ENCODE measurements at regions not wholly inside any gene's neighbourhood (a gene's known extent, or its start where the extent isn't known, plus 50 kb on each side); places are given as distances from the start of the nearest gene placed in this dataset.

- Histone ChIP-seq H3K27ac (ENCODE audit: insufficient read depth, low read length, poor library complexity, severe bottlenecking) (no peak overlapping the region), H3K4me3 (ENCODE audit: low read depth, low read length) (no peak overlapping the region), H3K36me3 (ENCODE audit: control insufficient read depth, insufficient read depth, low read length) (no peaks in the 10 kb centered on the region), H3K9me3 (ENCODE audit: control insufficient read depth in 2 of 2, low read length in 2 of 2) (no peaks in the 10 kb centered on the region), H3K27me3 (ENCODE audit: control insufficient read depth, insufficient read depth, low read length) (no peaks in the 10 kb centered on the region), H3K4me1 (ENCODE audit: control insufficient read depth, insufficient read depth, low read length, poor library complexity, severe bottlenecking) (no peaks in the 10 kb centered on the region)
- H3K36me3 Mint-ChIP-seq, result peaks cover 5% of the 10 kb centered on the region
- peaks cover 0 to 5% (median 0%) of the 10 kb centered on the region in 7 donors for H3K9me3 Mint-ChIP-seq
- peaks cover 5% of the 10 kb centered on the region for H3K27me3 Mint-ChIP-seq
- H3K4me3 Mint-ChIP-seq, result no peak overlapping the region
- DNase-seq (no peak), ATAC-seq (ENCODE audit: low read depth in 2 of 2) (no peak)
- no peak overlapping the region for H3K27ac Mint-ChIP-seq
- no peaks in the 10 kb centered on the region for H3K4me1 Mint-ChIP-seq
These were observed 535.0 kb upstream of the ARID1B start for GRCh38 chr6:156242206-156242605.

- Mint-ChIP-seq H3K36me3 (no peaks in the 10 kb centered on the region), H3K4me3 (no peak overlapping the region), H3K9me3 (peaks cover 0 to 12% (median 1%) of the 10 kb centered on the region in 7 donors), H3K4me1 (no peaks in the 10 kb centered on the region), H3K27ac (no peak overlapping the region), H3K27me3 (peaks cover 8% of the 10 kb centered on the region)
- Histone ChIP-seq H3K27ac (ENCODE audit: insufficient read depth, low read length, poor library complexity, severe bottlenecking) (no peak overlapping the region), H3K36me3 (ENCODE audit: control insufficient read depth, insufficient read depth, low read length) (no peaks in the 10 kb centered on the region), H3K27me3 (ENCODE audit: control insufficient read depth, insufficient read depth, low read length) (no peaks in the 10 kb centered on the region), H3K4me3 (ENCODE audit: low read depth, low read length) (no peak overlapping the region), H3K4me1 (ENCODE audit: control insufficient read depth, insufficient read depth, low read length, poor library complexity, severe bottlenecking) (no peaks in the 10 kb centered on the region), H3K9me3 (ENCODE audit: control insufficient read depth in 2 of 2, low read length in 2 of 2) (no peaks in the 10 kb centered on the region)
- ATAC-seq (ENCODE audit: low read depth in 2 of 2) (no peak), DNase-seq (no peak)
These were observed 546.0 kb upstream of the ARID1B start for GRCh38 chr6:156231026-156231765.

- Histone ChIP-seq H3K9me3 (ENCODE audit: control insufficient read depth in 2 of 2, low read length in 2 of 2) (peaks cover 0 to 3% of the 10 kb centered on the region in 2 experiments), H3K4me3 (ENCODE audit: low read depth, low read length) (no peak overlapping the region), H3K27ac (ENCODE audit: insufficient read depth, low read length, poor library complexity, severe bottlenecking) (no peak overlapping the region), H3K36me3 (ENCODE audit: control insufficient read depth, insufficient read depth, low read length) (no peaks in the 10 kb centered on the region), H3K27me3 (ENCODE audit: control insufficient read depth, insufficient read depth, low read length) (no peaks in the 10 kb centered on the region), H3K4me1 (ENCODE audit: control insufficient read depth, insufficient read depth, low read length, poor library complexity, severe bottlenecking) (no peaks in the 10 kb centered on the region)
- ATAC-seq (ENCODE audit: low read depth in 2 of 2) (no peak), DNase-seq (no peak)
- Mint-ChIP-seq H3K9me3 (peaks cover 0 to 6% (median 3%) of the 10 kb centered on the region in 7 donors), H3K36me3 (no peaks in the 10 kb centered on the region), H3K4me3 (no peak overlapping the region), H3K27me3 (peaks cover 6% of the 10 kb centered on the region), H3K4me1 (no peaks in the 10 kb centered on the region), H3K27ac (no peak overlapping the region)
These were observed 557.2 kb upstream of the ARID1B start for GRCh38 chr6:156219973-156220372.

GRCh38 chr6:156205678-156206077 lies 571.5 kb upstream of the ARID1B start:
- H3K36me3 Mint-ChIP-seq, result peaks cover 3% of the 10 kb centered on the region
- Histone ChIP-seq H3K36me3 (ENCODE audit: control insufficient read depth, insufficient read depth, low read length) (no peaks in the 10 kb centered on the region), H3K27me3 (ENCODE audit: control insufficient read depth, insufficient read depth, low read length) (no peaks in the 10 kb centered on the region), H3K9me3 (ENCODE audit: control insufficient read depth in 2 of 2, low read length in 2 of 2) (peaks cover 5 to 9% of the 10 kb centered on the region in 2 experiments), H3K4me1 (ENCODE audit: control insufficient read depth, insufficient read depth, low read length, poor library complexity, severe bottlenecking) (no peaks in the 10 kb centered on the region), H3K4me3 (ENCODE audit: low read depth, low read length) (no peak overlapping the region), H3K27ac (ENCODE audit: insufficient read depth, low read length, poor library complexity, severe bottlenecking) (no peak overlapping the region)
- no peak overlapping the region for H3K27ac Mint-ChIP-seq
- no peaks in the 10 kb centered on the region for H3K4me1 Mint-ChIP-seq
- H3K4me3 Mint-ChIP-seq, result no peak overlapping the region
- ATAC-seq (ENCODE audit: low read depth in 2 of 2) (no peak), DNase-seq (no peak)
- peaks cover 6 to 23% (median 17%) of the 10 kb centered on the region in 7 donors for H3K9me3 Mint-ChIP-seq
- peaks cover 12% of the 10 kb centered on the region for H3K27me3 Mint-ChIP-seq

GRCh38 chr6:156199182-156199581 lies 578.0 kb upstream of the ARID1B start:
- no peak for DNase-seq
- Mint-ChIP-seq H3K4me1 (peaks cover 0 to 11% (median 4%) of the 10 kb centered on the region in 4 donors), H3K27ac (no peak overlapping the region), H3K9me3 (peaks cover 0 to 12% (median 6%) of the 10 kb centered on the region in 7 donors), H3K4me3 (no peak overlapping the region), H3K36me3 (no peaks in the 10 kb centered on the region), H3K27me3 (peaks cover 7% of the 10 kb centered on the region)
- Histone ChIP-seq H3K9me3 (ENCODE audit: control insufficient read depth in 2 of 2, low read length in 2 of 2) (no peaks in the 10 kb centered on the region), H3K4me1 (ENCODE audit: control insufficient read depth, insufficient read depth, low read length, poor library complexity, severe bottlenecking) (no peaks in the 10 kb centered on the region), H3K27ac (ENCODE audit: insufficient read depth, low read length, poor library complexity, severe bottlenecking) (no peak overlapping the region), H3K36me3 (ENCODE audit: control insufficient read depth, insufficient read depth, low read length) (no peaks in the 10 kb centered on the region), H3K27me3 (ENCODE audit: control insufficient read depth, insufficient read depth, low read length) (no peaks in the 10 kb centered on the region), H3K4me3 (ENCODE audit: low read depth, low read length) (no peak overlapping the region)
- ATAC-seq (ENCODE audit: low read depth in 2 of 2), result no peak

GRCh38 chr6:156197513-156197912 lies 579.7 kb upstream of the ARID1B start:
- peaks cover 0 to 8% (median 0%) of the 10 kb centered on the region in 7 donors for H3K9me3 Mint-ChIP-seq
- H3K36me3 ChIP-seq (ENCODE audit: control insufficient read depth, insufficient read depth, low read length), result no peaks in the 10 kb centered on the region
- H3K4me1 Mint-ChIP-seq, result peaks cover 0 to 17% (median 8%) of the 10 kb centered on the region in 4 donors
- H3K27ac Mint-ChIP-seq, result peak overlapping the region in 1 of 3 donors; percentile 20
- H3K4me3 ChIP-seq (ENCODE audit: low read depth, low read length), result no peak overlapping the region
- DNase-seq (peak in 1 of 3 donors; percentile 54), ATAC-seq (ENCODE audit: low read depth in 2 of 2) (no peak)
- H3K4me3 Mint-ChIP-seq, result peak overlapping the region in 1 of 4 donors; percentile 41
- no peak overlapping the region for H3K27ac ChIP-seq (ENCODE audit: insufficient read depth, low read length, poor library complexity, severe bottlenecking)
- H3K27me3 Mint-ChIP-seq, result peaks cover 7% of the 10 kb centered on the region
- H3K4me1 ChIP-seq (ENCODE audit: control insufficient read depth, insufficient read depth, low read length, poor library complexity, severe bottlenecking), result no peaks in the 10 kb centered on the region
- no peaks in the 10 kb centered on the region for H3K9me3 ChIP-seq (ENCODE audit: control insufficient read depth in 2 of 2, low read length in 2 of 2)
- H3K36me3 Mint-ChIP-seq, result peaks cover 4% of the 10 kb centered on the region
- H3K27me3 ChIP-seq (ENCODE audit: control insufficient read depth, insufficient read depth, low read length), result no peaks in the 10 kb centered on the region

- ATAC-seq (ENCODE audit: low read depth in 2 of 2) (no peak), DNase-seq (no peak)
- no peaks in the 10 kb centered on the region for H3K27me3 Mint-ChIP-seq
- Histone ChIP-seq H3K36me3 (ENCODE audit: control insufficient read depth, insufficient read depth, low read length) (no peaks in the 10 kb centered on the region), H3K27ac (ENCODE audit: insufficient read depth, low read length, poor library complexity, severe bottlenecking) (no peak overlapping the region), H3K9me3 (ENCODE audit: control insufficient read depth in 2 of 2, low read length in 2 of 2) (no peaks in the 10 kb centered on the region), H3K4me1 (ENCODE audit: control insufficient read depth, insufficient read depth, low read length, poor library complexity, severe bottlenecking) (peaks cover 6% of the 10 kb centered on the region), H3K27me3 (ENCODE audit: control insufficient read depth, insufficient read depth, low read length) (no peaks in the 10 kb centered on the region), H3K4me3 (ENCODE audit: low read depth, low read length) (no peak overlapping the region)
- no peak overlapping the region for H3K4me3 Mint-ChIP-seq
- peaks cover 6 to 28% (median 16%) of the 10 kb centered on the region in 4 donors for H3K4me1 Mint-ChIP-seq
- peaks cover 0 to 8% (median 0%) of the 10 kb centered on the region in 7 donors for H3K9me3 Mint-ChIP-seq
- H3K27ac Mint-ChIP-seq, result no peak overlapping the region
- H3K36me3 Mint-ChIP-seq, result peaks cover 4% of the 10 kb centered on the region
These were observed 582.2 kb upstream of the ARID1B start for GRCh38 chr6:156194981-156195380.

- DNase-seq, result peak in 1 of 3 donors; percentile 33
- H3K4me1 Mint-ChIP-seq, result peaks cover 6 to 28% (median 16%) of the 10 kb centered on the region in 4 donors
- peaks cover 4% of the 10 kb centered on the region for H3K36me3 Mint-ChIP-seq
- H3K27ac Mint-ChIP-seq, result peak overlapping the region in 1 of 3 donors; percentile 66
- peaks cover 0 to 4% (median 0%) of the 10 kb centered on the region in 7 donors for H3K9me3 Mint-ChIP-seq
- peaks cover 6% of the 10 kb centered on the region for H3K4me1 ChIP-seq (ENCODE audit: control insufficient read depth, insufficient read depth, low read length, poor library complexity, severe bottlenecking)
- H3K27me3 ChIP-seq (ENCODE audit: control insufficient read depth, insufficient read depth, low read length), result no peaks in the 10 kb centered on the region
- peak overlapping the region in 1 of 4 donors; percentile 16 for H3K4me3 Mint-ChIP-seq
- H3K27me3 Mint-ChIP-seq, result no peaks in the 10 kb centered on the region
- H3K4me3 ChIP-seq (ENCODE audit: low read depth, low read length), result no peak overlapping the region
- no peaks in the 10 kb centered on the region for H3K9me3 ChIP-seq (ENCODE audit: control insufficient read depth in 2 of 2, low read length in 2 of 2)
- H3K27ac ChIP-seq (ENCODE audit: insufficient read depth, low read length, poor library complexity, severe bottlenecking), result peak overlapping the region; percentile 23
- no peaks in the 10 kb centered on the region for H3K36me3 ChIP-seq (ENCODE audit: control insufficient read depth, insufficient read depth, low read length)
- ATAC-seq (ENCODE audit: low read depth in 2 of 2), result no peak
These were observed 583.8 kb upstream of the ARID1B start for GRCh38 chr6:156193381-156193780.

Data from CD4-positive, CD25-positive, alpha-beta regulatory T cell (primary cell).